Keratinocyte (primary cell): ENCODE measurements at regions not wholly inside any gene's neighbourhood (a gene's known extent, or its start where the extent isn't known, plus 50 kb on each side); places are given as distances from the start of the nearest gene placed in this dataset.
"Not testable (repeated sequence)": the region's sequence is repeated elsewhere in the genome, so short reads cannot be mapped to it uniquely, and the experiment has no call there.

Source experiments
- DNase-seq: peaks from one replicate; pipeline ENCODE4 v3.0.0-alpha.2; 2011; ENCODE audit warnings: low read depth, missing footprints, low spot score
- FAIRE-seq: peaks from 2 replicates; lab custom pipeline; 2011; peaks lifted over from hg19 to GRCh38; lab: Jason Lieb, UNC
- H2AFZ ChIP-seq: 2 replicates; pipeline ENCODE4 v1.6.0; 2012; ENCODE audit warnings: low read length, control low read depth, inconsistent platforms; ENCODE audit not compliant: control insufficient read depth
- H3K27ac ChIP-seq: 2 replicates; pipeline ENCODE4 v1.5.1; 2011; ENCODE audit warnings: low read length; ENCODE audit not compliant: control insufficient read depth, insufficient read depth
- H3K27me3 ChIP-seq: 3 replicates; pipeline ENCODE4 v1.6.0; 2011; ENCODE audit warnings: low read length; ENCODE audit not compliant: control insufficient read depth, insufficient read depth; ENCODE audit errors: extremely low read depth
- H3K36me3 ChIP-seq, 2 experiments: 2 replicates in 1 of 2; 3 replicates in 1 of 2; pipeline ENCODE4 v1.5.1; 2011; ENCODE audit warnings: low read length in 2 of 2, mild to moderate bottlenecking in 1 of 2; ENCODE audit not compliant: control insufficient read depth in 2 of 2, insufficient read depth in 2 of 2; ENCODE audit errors: extremely low read depth in 1 of 2
- H3K4me1 ChIP-seq: 3 replicates; pipeline ENCODE4 v1.5.1; 2011; ENCODE audit warnings: low read length; ENCODE audit not compliant: control insufficient read depth, insufficient read depth; ENCODE audit errors: extremely low read depth
- H3K4me2 ChIP-seq: 3 replicates; pipeline ENCODE4 v1.6.0; 2011; ENCODE audit warnings: low read depth, low read length; ENCODE audit not compliant: control insufficient read depth, insufficient read depth; ENCODE audit errors: extremely low read depth
- H3K4me3 ChIP-seq, 3 experiments: fragments of 200-600 bp in 1 of 3; sonication (generic) in 1 of 3; 2 replicates in 2 of 3; 3 replicates in 1 of 3; pipeline ENCODE4 v1.5.1; 2011 to 2016; ENCODE audit warnings: low read length in 3 of 3, mild to moderate bottlenecking in 3 of 3, control low read depth in 2 of 3, inconsistent platforms in 1 of 3, low read depth in 1 of 3, mixed read lengths in 1 of 3, mixed run types in 1 of 3, moderate library complexity in 1 of 3; ENCODE audit not compliant: control insufficient read depth in 2 of 3, insufficient read depth in 2 of 3; ENCODE audit errors: extremely low read depth in 1 of 3
- H3K79me2 ChIP-seq: 2 replicates; pipeline ENCODE4 v1.6.0; 2012; ENCODE audit warnings: low read length; ENCODE audit not compliant: control insufficient read depth, insufficient read depth
- H3K9ac ChIP-seq: 3 replicates; pipeline ENCODE4 v1.6.0; 2011; ENCODE audit warnings: low read length; ENCODE audit not compliant: control insufficient read depth, insufficient read depth; ENCODE audit errors: extremely low read depth
- H3K9me1 ChIP-seq: 3 replicates; pipeline ENCODE4 v1.6.0; 2011; ENCODE audit warnings: low read length; ENCODE audit not compliant: control insufficient read depth, insufficient read depth; ENCODE audit errors: extremely low read depth
- H3K9me3 ChIP-seq: 2 replicates; pipeline ENCODE4 v1.5.1; 2012; ENCODE audit warnings: low read depth, low read length; ENCODE audit not compliant: control insufficient read depth
- H4K20me1 ChIP-seq: 3 replicates; pipeline ENCODE4 v1.6.0; 2011; ENCODE audit warnings: low read length; ENCODE audit not compliant: control insufficient read depth, insufficient read depth; ENCODE audit errors: extremely low read depth
- EZH2 ChIP-seq: IDR thresholded peaks from one replicate; pipeline ENCODE4 v1.6.1; 2012; ENCODE audit warnings: inconsistent platforms, mild to moderate bottlenecking, low read length, moderate library complexity
- dilution Hi-C: fragments of 300-500 bp; cut with MboI; formaldehyde crosslinking; loops from one replicate; pipeline ENCODE4 v1.7.0; 2020; ENCODE audit warnings: low sequenced_read_pairs; ENCODE audit not compliant: extremely low pct_ligation_motif_present
- TF ChIP-seq, protein P1 (sequence below), 3 experiments: IDR thresholded peaks in 1 of 3; conservative IDR thresholded peaks in 1 of 3; optimal IDR thresholded peaks in 1 of 3; 2 replicates in 2 of 3; 3 replicates in 1 of 3; pipeline versions ENCODE3 to v1.5.1; 2011; ENCODE audit warnings: low read length in 3 of 3, mild to moderate bottlenecking in 3 of 3, moderate library complexity in 2 of 3, control low read depth in 1 of 3, inconsistent platforms in 1 of 3; ENCODE audit not compliant: insufficient read depth in 2 of 3; ENCODE audit errors: extremely low read depth in 1 of 3

GRCh38 chr17:22373911-22374310 lies 681.6 kb downstream of the KCNJ18 start:
- no peak for TF ChIP-seq EZH2
- TF ChIP-seq, protein P1, sequence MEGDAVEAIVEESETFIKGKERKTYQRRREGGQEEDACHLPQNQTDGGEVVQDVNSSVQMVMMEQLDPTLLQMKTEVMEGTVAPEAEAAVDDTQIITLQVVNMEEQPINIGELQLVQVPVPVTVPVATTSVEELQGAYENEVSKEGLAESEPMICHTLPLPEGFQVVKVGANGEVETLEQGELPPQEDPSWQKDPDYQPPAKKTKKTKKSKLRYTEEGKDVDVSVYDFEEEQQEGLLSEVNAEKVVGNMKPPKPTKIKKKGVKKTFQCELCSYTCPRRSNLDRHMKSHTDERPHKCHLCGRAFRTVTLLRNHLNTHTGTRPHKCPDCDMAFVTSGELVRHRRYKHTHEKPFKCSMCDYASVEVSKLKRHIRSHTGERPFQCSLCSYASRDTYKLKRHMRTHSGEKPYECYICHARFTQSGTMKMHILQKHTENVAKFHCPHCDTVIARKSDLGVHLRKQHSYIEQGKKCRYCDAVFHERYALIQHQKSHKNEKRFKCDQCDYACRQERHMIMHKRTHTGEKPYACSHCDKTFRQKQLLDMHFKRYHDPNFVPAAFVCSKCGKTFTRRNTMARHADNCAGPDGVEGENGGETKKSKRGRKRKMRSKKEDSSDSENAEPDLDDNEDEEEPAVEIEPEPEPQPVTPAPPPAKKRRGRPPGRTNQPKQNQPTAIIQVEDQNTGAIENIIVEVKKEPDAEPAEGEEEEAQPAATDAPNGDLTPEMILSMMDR (optimal IDR thresholded peaks at IDR 0.05 in 1 of 3, IDR thresholded peaks at IDR 0.05 in 1 of 3, conservative IDR thresholded peaks at IDR 0.05 in 1 of 3; ENCODE audit: extremely low read depth in 1 of 3, insufficient read depth in 2 of 3, low read length in 3 of 3): no peak
- no peak overlapping the region for H3K4me2 ChIP-seq
- peaks cover 2% of the 10 kb centered on the region for H3K9me3 ChIP-seq
- no peaks in the 10 kb centered on the region for H3K79me2 ChIP-seq
- no peaks in the 10 kb centered on the region for H3K27me3 ChIP-seq
- DNase-seq: no peak
- no peaks in the 10 kb centered on the region for H4K20me1 ChIP-seq
- dilution Hi-C loops: no loop called here
- no peak overlapping the region for H3K9ac ChIP-seq
- H3K27ac ChIP-seq: no peak overlapping the region
- H3K4me3 ChIP-seq: no peak overlapping the region
- H3K36me3 ChIP-seq: no peaks in the 10 kb centered on the region
- no peak for FAIRE-seq
- H3K4me1 ChIP-seq: no peaks in the 10 kb centered on the region
- no peak overlapping the region for H2AFZ ChIP-seq
- H3K9me1 ChIP-seq: no peaks in the 10 kb centered on the region

- Histone ChIP-seq H3K4me3 (no peak overlapping the region), H3K4me2 (no peak overlapping the region), H3K9me1 (no peaks in the 10 kb centered on the region), H3K4me1 (no peaks in the 10 kb centered on the region), H2AFZ (no peak overlapping the region), H3K9me3 (peaks cover 2% of the 10 kb centered on the region), H3K27me3 (no peaks in the 10 kb centered on the region), H3K36me3 (no peaks in the 10 kb centered on the region), H4K20me1 (no peaks in the 10 kb centered on the region), H3K27ac (no peak overlapping the region), H3K9ac (no peak overlapping the region), H3K79me2 (no peaks in the 10 kb centered on the region)
- no peak for DNase-seq
- no peak for FAIRE-seq
- TF ChIP-seq EZH2: no peak
- TF ChIP-seq, protein P1 (optimal IDR thresholded peaks at IDR 0.05 in 1 of 3, IDR thresholded peaks at IDR 0.05 in 1 of 3, conservative IDR thresholded peaks at IDR 0.05 in 1 of 3; ENCODE audit: extremely low read depth in 1 of 3, insufficient read depth in 2 of 3, low read length in 3 of 3): no peak
- dilution Hi-C loops: no loop called here
Measured at GRCh38 chr17:22374741-22375140, 682.4 kb downstream of the KCNJ18 start.

DNA sequence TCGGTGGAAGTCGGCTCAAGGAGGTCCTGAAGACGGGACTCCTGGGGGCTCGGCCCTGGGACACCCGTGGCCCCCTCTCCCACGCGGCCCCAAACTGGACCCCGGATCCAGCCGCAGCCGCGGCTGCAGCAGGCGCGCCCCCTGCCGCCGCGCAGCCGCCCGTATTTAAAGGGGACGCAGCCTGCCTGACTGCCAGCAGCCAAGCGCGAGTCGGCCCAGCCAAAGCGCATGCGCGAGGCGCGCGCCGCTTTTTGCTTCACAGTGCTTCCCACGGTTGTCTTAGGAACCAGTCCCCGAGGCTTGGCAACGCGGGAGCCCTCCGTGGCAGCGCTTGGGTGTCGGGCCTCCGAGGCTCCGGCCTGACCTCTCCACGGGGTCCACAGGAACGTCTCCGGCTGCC lies 684.4 kb downstream of the KCNJ18 start:
- H3K36me3 ChIP-seq, H2AFZ ChIP-seq, H3K4me1 ChIP-seq, H3K9me1 ChIP-seq, H4K20me1 ChIP-seq, H3K9me3 ChIP-seq, H3K4me2 ChIP-seq, dilution Hi-C loops, DNase-seq, H3K4me3 ChIP-seq, H3K27ac ChIP-seq, H3K9ac ChIP-seq, H3K27me3 ChIP-seq, FAIRE-seq, H3K79me2 ChIP-seq: not testable (repeated sequence)

- H3K9me1 ChIP-seq, DNase-seq, H3K36me3 ChIP-seq, H3K4me1 ChIP-seq, H3K79me2 ChIP-seq, H2AFZ ChIP-seq, dilution Hi-C loops, FAIRE-seq, H3K9ac ChIP-seq, H3K27ac ChIP-seq, H3K27me3 ChIP-seq, H4K20me1 ChIP-seq, H3K4me3 ChIP-seq, H3K4me2 ChIP-seq, H3K9me3 ChIP-seq: not testable (repeated sequence)
Measured at GRCh38 chr17:22378748-22379147, 686.4 kb downstream of the KCNJ18 start.
